Tibial nerve (tissue), 3 donors: ENCODE measurements at regions not wholly inside any gene's neighbourhood (a gene's known extent, or its start where the extent isn't known, plus 50 kb on each side); places are given as distances from the start of the nearest gene placed in this dataset.

Experiments
- POLR2A ChIP-seq, 2 donors: fragments of 450-650 bp; IDR thresholded peaks; one replicate each; pipeline ENCODE4 v1.6.1; 2017; ENCODE audit warnings: antibody characterized with exemption in 2 of 2, mild to moderate bottlenecking in 2 of 2, moderate library complexity in 2 of 2
- TF ChIP-seq, protein P1 (sequence below), 5 experiments: fragments of 200-600 bp in 3 of 5; fragments of 450-650 bp in 2 of 5; sonication (generic) in 3 of 5; IDR thresholded peaks; one replicate each; pipeline ENCODE4 v1.5.1; 2016 to 2019; ENCODE audit warnings: antibody characterized with exemption in 5 of 5, mild to moderate bottlenecking in 3 of 5, moderate library complexity in 2 of 5

DNA sequence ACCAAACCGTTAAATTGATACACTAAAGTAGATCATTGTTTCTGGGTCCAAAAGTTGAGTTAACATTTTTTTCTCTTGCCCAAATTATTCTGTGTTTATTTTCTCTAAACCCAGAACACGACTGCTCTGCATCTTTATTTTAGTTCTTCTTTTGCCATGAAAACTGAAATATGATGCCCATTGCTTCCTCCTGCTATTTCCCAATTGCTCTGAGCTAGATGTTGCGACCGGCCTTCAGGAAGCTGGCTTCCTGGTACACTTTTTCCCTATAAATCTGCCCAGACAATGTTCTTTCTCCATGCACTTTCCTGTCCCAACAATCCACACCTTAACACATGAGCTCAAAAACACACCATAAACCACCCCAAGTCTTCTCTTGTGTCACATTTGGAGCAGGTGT lies 501.4 kb downstream of the FBXO15 start:
- TF ChIP-seq, protein P1, sequence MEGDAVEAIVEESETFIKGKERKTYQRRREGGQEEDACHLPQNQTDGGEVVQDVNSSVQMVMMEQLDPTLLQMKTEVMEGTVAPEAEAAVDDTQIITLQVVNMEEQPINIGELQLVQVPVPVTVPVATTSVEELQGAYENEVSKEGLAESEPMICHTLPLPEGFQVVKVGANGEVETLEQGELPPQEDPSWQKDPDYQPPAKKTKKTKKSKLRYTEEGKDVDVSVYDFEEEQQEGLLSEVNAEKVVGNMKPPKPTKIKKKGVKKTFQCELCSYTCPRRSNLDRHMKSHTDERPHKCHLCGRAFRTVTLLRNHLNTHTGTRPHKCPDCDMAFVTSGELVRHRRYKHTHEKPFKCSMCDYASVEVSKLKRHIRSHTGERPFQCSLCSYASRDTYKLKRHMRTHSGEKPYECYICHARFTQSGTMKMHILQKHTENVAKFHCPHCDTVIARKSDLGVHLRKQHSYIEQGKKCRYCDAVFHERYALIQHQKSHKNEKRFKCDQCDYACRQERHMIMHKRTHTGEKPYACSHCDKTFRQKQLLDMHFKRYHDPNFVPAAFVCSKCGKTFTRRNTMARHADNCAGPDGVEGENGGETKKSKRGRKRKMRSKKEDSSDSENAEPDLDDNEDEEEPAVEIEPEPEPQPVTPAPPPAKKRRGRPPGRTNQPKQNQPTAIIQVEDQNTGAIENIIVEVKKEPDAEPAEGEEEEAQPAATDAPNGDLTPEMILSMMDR (IDR thresholded peaks at IDR 0.05) = no peak
- no peak for TF ChIP-seq POLR2A (IDR thresholded peaks at IDR 0.05)
